Activated effector memory CD4-positive, alpha-beta T cell treated with anti-CD3 and anti-CD28 coated beads, Interleukin-2, amount 50 U/mL, for 16 hours (primary cell): ENCODE measurements at regions not wholly inside any gene's neighbourhood (a gene's known extent, or its start where the extent isn't known, plus 50 kb on each side); places are given as distances from the start of the nearest gene placed in this dataset.

ENCODE experiments used
- DNase-seq: peaks from one replicate; pipeline ENCODE4 v3.0.0-alpha.2; 2020

DNA sequence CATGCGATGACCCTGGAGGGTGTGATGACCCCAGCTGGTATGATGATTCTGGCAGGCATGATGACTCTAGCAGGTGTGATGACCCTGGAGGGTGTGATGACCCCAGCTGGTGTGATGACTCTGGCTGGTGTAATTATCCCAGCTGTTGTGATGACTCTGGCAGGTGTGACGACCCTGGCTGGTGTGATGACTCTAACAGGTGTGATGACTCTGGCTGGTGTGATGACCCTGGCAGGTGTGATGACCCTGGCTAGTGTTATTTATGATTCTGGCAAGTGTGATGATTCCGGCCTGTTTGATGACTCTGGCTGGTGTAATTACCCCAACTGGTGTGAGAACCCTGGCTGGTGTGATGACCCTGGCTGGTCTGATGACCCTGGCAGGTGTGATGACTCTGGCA, 427.2 kb downstream of the QKI start:
- no peak for DNase-seq

DNA sequence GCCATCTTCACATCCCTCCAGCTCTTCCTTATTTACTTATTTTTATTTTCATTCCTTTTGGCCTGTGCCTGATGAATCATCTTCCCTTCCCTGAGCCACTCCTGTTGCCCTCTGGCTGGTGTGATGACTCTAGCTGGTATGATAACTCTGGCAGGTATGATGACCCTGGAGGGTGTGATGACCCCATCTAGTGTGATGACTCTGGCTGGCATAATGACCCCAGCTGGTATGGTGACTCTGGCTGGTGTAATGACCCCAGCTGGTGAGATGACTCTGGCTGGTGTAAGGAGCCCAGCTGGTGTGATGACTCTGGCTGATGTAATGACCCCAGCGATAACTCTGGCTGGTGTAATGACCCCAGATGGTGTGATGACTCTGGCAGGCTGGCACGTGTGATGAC, 426.8 kb downstream of the QKI start:
- DNase-seq, result no peak

DNA sequence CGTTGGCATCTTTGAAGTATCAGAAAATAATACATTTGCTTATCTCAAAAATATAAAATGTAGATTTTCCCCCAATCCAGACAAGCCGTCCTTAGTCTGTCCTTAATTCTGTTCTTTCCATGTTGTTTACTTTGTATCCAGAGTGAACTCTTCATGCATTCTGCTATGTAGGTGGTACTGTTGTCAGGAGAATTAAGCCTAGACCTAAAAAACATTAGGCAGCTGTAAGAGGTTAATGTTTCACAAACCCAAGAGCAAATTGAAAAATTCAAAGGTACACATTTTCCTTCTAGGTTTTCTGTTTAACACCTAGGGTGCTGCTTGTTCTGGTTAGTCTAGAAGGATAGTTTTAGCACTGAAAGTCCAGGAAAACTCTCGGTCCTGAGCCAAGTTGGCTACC, 426.4 kb downstream of the QKI start:
- no peak for DNase-seq

DNA sequence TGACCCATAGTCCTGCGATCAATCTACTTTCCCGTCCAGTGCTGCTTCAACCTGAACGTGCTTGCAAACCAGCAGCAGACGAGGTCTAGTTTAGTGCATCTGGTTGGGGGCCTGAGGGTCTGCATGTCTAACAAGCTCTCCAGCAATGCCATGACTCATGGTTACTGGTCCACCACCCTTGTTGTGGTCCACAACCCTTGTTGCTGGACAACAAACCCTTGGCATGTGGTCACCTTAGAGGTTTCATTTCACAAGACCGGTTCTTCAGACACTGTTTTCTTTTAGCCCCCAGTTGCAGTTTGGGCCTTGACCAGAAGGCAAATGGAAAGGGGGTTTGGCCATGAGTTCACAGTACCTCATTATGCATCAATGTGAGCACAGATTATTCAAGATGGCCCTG, 424.8 kb downstream of the QKI start:
- DNase-seq, result no peak

DNA sequence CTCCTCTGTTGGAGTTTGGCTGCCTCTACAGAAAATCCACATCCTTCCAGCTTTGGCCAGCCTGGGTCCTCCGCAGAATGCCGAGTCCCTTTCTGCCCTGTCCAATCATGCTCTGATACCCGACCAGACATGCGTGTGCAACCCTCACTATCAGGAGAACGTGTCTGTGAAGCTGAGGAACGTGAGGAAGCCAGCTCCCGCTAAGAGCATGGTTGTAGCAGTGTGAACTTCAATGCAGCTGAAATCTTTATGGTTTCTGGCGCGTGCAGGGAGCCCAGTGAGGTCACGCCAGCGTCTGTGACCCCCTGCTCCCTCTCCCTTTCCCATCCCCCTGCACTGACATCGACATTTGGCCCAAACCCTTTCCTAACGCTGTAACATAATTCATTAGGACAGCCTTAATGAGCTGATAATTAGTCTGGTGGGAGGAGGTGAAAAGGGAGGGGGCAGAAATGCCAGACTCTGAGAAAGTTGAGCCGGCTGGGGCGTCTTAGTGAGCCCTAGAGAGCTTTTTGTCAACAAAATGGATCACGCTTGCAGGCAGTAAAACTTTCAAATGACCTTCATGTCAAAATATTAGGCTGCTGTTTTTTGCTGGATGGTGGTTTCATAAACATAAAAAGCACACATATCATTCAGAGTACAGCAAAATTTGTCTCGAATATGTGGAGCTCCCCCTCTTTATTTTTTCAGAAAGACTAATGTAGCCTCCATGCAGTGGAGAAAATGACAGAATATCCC, 423.3 kb downstream of the QKI start:
- DNase-seq, result no peak

DNA sequence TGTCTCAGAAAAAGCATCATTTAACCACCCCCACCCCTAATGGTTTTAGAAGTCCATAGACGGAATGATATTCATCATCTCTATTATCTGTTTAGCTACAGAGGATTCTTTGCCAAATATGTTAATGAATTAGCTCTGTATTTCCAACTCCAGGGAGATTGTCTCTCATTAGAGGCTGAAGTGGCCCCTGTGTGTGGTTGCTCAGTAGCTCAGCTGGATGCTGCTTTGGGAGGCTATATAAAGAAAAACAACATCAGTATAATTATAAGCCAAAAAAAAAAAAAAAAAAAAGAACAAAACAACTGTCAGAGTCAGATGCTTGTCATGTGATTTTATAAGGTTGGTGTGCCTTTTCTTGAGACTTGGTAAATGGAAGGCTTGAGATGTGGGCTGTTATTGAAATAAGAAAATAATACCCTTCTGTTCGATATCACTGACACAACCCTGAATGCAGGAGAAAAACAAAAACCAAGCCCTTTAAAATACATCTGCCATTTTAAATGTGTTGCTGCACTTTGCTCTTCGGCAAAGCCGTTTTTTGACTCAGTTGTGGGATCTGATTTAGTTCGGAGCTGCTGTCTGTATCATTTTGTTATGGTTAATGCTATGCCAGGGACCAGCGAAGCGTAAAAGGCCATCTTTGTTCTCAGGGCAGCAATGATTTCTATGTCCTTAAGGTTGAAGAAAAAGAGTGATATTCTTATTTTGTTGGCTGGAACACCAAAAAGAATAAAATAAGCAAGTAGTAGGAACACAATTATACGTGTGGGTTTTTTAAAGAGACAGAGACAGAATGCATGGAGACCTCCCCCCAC, 422.6 kb downstream of the QKI start:
- DNase-seq, result no peak

DNA sequence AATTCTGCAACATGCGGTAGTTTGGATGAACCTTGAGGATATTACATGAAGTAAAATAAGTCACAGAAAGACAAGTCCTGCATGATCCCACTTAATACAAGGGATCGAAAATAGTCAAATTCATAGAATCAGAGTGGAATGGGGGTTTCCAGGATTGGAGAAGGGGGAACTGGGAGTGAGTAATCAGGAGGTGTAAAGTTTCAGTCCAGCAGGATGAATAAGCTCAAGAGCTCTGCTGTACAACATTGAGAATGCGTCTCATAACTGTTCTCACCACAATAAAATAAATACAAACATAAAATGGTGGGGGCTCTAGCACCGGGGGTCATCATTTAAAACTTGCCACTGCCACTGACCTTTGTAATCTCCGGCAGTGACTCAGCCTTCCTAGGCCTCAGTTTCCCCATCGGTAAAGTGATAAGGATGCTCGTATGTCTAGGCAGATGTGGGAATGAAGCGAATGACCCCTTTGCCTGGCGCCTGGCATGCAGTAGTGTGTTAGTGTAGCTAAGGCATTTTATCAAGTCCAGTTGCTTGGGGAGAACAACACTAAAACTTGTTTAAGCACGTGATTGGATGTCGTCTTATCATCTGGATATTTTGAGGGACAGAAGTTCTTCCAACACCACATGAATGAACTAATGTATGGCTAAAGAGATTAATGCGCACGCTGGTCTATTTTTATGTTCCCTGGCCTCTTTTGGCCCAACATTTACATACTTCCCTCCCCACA, 421.1 kb downstream of the QKI start:
- no peak for DNase-seq

DNA sequence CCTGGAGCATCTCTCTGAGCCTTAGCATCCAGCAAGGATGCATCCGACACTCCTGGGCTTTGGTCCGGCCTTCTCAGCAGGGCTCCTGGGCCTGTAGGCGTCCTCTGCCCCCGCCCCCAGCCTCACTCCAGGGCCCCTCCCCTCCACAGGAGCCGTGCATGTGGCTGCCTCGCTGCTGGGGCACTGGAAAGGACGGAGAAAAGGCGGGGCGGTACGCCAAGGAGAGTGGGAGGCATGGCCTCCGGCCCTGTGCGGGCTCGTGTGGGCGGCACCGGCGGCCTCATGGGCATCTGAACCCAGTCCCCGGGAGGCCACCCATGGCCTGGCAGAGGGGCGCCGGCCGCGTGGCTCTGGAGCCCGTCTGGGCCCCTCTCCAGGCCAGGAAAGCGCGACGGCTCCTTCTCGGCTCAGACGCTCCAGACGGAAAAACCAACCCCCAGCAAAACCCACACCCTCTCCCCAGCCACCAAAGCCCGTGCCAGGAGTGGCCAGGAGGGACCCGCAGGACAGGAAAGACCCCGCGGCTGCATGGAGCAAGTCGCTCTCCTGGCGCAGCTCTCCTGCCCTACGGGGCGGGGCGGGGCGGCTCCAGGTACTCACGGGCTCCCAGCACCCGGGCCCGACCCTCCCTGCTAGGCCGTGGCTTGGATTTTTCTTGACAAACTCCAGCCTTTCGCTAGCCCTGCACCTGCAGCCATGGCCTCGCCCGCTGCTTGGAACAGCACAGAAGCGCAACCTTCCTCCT, 419.9 kb downstream of the QKI start:
- no peak for DNase-seq

DNA sequence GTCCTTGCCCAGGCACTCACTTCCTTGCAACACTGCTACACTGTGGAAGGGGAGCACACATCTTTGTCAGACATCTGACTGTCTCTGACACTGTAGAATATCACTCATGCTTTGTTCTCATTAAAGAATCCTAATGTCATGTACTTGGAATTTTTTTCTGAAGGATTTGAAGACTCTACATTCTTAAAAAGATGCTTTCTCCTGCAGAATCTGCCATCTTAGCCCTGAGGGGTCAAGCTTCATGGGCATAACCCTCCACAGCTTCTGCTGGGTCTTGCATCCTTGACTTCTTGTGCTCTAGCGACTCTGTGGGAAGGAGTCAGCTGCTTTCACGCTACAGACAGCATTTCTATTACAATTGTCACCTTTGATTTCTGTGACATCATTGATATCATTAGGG, 417.2 kb downstream of the QKI start:
- no peak for DNase-seq

DNA sequence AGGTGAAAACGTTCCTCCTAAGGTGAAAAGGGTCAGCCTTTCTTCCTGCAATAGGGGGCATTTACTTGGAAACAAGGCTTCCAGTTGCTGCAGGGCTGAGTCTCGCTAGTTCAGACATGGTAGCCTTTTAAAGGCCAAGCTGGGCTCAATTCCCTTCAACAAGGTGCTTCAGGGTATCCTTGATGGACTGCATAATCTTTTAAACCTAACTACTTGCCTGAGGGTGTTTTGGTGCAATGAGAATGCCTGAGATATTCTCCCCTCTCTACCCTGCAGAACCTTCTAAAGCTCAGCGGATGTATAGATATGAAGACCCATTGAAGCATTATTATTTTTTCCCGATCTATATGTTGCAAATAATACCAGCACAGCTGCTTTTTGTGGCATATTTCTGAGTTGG, 416.1 kb downstream of the QKI start:
- no peak for DNase-seq

DNA sequence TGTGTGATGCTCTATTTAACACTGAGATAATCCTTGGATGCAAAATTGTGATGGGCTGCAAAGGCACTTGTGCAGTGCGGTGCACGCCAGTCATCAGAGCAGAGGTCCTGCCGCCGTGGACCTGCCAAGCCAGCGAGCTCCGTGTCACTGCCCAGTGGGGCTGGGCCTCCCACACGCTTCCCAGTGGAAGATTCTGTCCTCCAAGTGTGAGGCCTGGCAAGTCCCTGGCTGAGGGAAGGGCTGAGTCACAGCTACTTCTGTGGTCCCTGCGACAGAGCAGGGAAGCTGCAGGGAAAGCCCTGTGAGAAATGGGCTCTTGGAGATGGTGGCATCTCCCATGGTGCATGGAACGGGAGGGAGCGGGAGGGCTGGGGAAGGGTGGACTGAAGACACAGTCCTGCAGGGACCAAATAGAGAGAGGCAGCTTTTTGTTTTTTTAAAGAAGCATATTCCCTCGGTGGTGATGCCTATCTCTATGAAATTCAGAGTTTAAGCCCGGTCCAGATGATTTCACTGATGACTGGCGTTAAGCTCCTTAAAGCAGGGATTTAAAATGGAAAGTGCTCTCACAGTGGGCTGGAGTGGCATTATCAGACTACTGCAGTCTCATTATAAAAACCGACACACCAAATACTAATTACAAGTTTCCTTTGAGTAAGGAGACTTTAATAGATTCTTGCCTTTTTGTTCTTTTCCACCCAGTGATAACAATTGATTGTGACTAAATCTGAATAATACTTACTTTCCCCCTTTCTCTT, 413.7 kb downstream of the QKI start:
- DNase-seq, result no peak

DNA sequence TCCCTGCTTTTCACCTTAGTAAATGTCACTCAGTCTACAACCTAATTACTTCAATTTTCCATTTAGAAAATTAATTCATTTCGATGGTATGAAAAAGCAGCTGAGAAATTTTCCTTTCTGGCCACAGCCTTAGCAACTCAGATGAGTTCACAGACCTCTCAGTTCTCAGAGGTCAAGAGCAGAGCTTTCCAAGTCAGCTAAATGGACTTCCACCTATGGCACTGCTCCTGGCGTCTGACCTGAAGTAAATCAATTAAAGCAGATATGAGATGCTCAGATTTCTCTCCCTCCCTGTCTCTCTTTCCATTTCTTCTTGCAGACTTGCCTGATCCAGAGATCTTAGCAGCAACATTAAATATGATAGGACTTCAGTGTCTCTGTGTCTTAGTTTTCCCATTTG, 412.6 kb downstream of the QKI start:
- no peak for DNase-seq

DNA sequence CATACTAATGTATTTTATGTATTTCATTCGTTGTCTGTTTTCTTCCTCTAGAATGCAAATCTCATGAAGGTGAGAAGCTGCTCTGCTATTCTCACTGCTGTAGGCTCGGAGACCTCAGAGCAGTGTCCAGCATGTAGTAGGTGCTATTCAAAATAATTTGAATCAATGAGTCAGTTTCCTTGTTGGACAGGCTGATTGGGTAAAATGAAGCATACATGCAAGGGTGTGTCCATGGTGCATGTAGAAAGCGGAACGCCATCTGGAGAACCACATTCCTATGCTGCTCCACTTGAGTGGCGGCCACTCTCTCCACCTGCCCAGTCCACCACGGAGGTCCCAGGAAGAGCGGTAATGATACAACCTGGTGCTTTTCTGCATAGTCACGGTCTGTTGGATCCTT, 412.1 kb downstream of the QKI start:
- DNase-seq, result no peak

DNA sequence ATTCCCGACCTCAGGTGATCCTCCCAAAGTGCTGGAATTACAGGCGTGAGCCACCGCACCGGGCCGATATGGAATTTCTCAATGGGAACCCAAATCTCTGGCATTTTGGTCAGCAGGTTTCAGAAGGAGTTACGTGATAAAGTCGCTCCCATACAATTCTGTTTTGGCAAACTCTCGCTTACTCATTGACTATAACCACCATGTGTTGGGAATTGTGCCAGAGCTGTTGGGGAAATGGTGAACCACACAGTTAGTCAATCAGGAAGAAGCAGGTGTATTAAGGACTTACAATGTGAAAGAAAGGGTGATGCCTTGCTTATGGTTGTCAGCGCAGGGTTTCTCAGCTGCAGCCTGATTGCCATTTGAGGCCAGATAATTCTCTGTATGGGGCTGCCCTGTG, 410.5 kb downstream of the QKI start:
- DNase-seq, result no peak

DNA sequence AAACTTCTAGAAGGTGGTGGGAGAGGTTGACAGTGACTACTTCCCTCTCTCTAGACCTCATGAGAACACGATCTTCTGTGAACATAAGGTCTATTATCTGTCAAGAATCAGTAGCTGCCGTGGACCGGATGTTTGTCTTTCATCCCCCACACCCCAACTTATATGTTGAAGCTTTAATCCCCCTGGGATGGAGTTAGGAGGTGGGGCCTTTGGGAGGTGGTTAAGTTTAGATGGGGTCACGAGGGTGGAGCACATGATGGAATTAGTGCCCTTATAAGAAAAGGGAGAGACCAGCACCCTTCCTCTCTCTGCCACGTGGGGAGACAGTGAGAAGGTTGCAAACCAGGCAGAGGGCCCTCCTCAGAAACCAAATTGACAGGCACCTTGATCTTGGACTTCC, 409.1 kb downstream of the QKI start:
- no peak for DNase-seq

DNA sequence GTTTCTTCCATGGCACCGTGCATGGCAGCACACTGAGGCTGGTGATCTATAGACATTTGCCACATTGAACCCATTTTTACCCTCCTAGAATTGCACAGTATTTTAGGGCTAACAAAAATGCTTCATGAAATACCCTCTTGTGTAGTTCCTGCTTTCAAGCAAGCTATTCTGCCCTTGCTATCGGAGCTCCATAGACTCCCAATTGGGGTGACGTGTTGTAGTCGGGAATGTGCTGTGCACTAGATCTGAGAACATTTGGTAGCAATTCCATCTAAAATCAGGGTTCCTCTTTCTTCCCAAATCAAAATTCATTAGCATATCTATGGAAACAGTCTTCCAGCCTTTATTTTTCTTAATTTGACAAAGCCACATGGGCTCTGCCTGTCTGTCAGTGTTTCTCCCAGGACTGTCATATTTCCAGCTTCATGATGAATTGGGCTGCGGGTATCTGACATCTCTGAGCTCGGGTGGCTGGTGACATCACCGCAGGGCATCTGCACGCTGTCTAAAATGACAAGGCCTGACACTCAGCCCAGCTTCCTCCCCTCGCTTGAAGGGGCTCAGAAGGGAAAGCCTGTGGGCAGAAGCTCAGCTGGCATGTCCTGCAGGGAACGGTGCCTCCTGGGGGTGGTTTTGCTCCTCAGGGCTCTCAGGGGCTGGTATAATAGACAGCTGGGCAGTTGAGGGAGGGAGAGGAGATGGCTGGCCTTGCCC, 406.4 kb downstream of the QKI start:
- no peak for DNase-seq

DNA sequence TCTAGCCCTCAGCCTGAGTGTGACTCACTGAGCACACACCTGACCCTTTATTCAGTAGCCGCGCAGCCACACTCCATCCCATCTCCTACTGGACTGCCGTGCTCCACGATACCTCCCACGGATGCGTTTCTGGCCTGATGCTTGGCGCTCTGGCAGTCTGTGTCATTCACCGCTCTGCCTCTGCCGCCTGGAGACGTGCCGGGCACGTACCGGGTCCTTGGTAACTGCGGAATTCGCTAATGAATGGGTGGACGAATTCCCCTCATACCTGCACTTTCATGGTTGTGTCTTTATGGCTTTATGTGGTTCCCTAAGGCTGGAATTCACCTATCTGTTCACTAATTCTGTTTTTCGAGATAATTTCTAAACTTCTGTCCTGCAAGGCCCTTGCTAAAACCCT, 405.7 kb downstream of the QKI start:
- DNase-seq, result no peak

DNA sequence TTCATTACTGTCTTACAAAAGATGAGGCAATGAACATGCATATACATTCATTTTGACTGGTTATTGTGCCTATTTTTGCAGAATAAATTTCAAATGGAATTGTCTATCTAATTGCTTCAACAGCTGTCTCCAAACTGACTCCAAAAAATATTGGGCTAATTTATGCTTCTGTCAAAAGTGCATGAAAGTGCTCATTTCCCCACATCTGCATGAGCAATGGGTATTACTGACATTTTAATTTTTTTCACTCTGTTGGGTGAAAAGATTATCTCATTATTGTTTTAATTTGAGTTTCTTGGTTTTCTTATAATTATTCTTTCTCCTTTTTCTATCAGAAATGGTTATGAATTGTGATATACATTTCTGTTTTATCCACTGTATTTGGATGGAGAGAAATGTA, 404.2 kb downstream of the QKI start:
- DNase-seq, result no peak

DNA sequence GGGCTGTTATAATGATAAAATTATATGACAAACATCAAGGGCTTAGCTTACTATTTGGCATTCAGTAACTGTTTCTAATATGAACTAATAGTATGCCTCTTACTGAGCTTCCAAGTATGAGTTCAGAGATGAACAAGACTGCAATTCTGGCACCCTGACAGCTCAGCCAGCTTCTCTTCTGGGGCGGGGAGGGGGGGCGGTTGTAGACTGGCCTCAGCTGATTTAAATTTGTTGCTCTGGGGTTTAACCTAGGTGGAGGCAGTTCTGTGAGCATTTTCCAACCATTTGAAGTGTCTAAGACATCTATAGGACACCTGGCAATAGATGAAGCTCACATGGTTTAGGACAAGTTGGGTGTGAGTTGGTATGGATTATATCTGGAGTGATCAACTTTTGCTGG, 401.9 kb downstream of the QKI start:
- no peak for DNase-seq

DNA sequence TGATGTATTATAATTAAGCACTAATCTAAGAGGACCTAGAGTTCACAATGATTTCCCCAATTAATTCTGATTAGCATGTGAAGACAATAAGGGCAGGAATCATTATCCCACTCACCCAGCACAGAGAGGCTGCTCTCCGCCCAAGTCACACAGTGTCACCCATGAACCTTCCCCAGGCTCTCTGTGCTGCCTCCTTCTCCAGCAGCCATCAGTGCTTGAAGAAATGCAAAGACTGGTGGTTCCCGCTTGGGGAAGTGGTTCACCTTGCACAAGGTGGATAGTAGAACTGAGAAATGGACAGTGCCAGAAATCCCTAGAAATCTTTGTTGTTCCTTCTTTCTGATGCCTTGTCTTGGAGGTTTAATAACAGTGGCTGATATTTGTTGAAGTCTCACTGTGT, 401.3 kb downstream of the QKI start:
- DNase-seq, result no peak

DNA sequence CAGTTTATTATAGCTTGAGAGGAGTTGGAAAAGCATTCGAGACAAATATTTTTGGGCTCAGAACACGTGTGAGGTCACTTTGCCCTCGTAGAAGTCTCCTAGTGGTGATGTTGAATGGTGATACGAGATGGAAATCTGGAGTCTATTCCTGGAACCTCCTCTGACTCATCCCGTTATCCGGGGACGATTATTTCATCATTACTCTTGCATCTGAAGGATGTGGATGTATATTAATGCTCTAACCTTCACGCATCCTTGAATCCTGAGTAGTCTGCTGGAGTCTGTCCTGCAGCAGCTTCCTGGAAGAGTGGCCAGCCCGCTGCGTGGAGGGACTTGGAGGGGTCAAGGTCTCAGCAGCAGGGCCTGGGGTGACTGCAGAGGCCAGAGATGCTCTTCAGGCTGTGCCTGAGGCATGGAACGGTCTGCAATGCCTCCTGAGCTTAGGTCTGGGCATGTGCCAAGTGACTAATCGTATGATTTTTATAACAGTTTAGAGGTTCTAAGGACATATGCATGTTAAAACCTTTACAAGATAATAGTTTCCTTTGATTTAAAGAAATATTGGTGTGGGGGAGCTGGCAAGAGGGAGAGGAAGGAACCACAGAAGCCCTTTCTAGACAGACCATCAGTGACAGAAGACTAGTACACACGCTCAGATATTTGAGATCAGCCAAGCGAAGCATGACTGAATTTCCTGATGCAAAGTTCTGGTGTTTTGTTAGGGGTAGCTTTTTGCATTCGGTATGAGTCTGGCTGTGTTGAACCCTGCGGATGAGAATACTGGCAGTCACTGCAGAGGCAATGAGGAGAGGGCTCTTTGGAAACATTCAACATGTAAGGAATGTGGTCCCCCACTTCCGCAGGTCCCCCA, 400.2 kb downstream of the QKI start:
- DNase-seq, result no peak
